Keratinocyte (primary cell): ENCODE measurements at regions not wholly inside any gene's neighbourhood (a gene's known extent, or its start where the extent isn't known, plus 50 kb on each side); places are given as distances from the start of the nearest gene placed in this dataset.

Experiments
- DNase-seq: peaks from one replicate; pipeline ENCODE4 v3.0.0-alpha.2; 2011; ENCODE audit warnings: low read depth, missing footprints, low spot score
- FAIRE-seq: peaks from 2 replicates; lab custom pipeline; 2011; peaks lifted over from hg19 to GRCh38; lab: Jason Lieb, UNC
- H2AFZ ChIP-seq: 2 replicates; pipeline ENCODE4 v1.6.0; 2012; ENCODE audit warnings: low read length, control low read depth, inconsistent platforms; ENCODE audit not compliant: control insufficient read depth
- H3K27ac ChIP-seq: 2 replicates; pipeline ENCODE4 v1.5.1; 2011; ENCODE audit warnings: low read length; ENCODE audit not compliant: control insufficient read depth, insufficient read depth
- H3K27me3 ChIP-seq: 3 replicates; pipeline ENCODE4 v1.6.0; 2011; ENCODE audit warnings: low read length; ENCODE audit not compliant: control insufficient read depth, insufficient read depth; ENCODE audit errors: extremely low read depth
- H3K36me3 ChIP-seq, 2 experiments: 2 replicates in 1 of 2; 3 replicates in 1 of 2; pipeline ENCODE4 v1.5.1; 2011; ENCODE audit warnings: low read length in 2 of 2, mild to moderate bottlenecking in 1 of 2; ENCODE audit not compliant: control insufficient read depth in 2 of 2, insufficient read depth in 2 of 2; ENCODE audit errors: extremely low read depth in 1 of 2
- H3K4me1 ChIP-seq: 3 replicates; pipeline ENCODE4 v1.5.1; 2011; ENCODE audit warnings: low read length; ENCODE audit not compliant: control insufficient read depth, insufficient read depth; ENCODE audit errors: extremely low read depth
- H3K4me2 ChIP-seq: 3 replicates; pipeline ENCODE4 v1.6.0; 2011; ENCODE audit warnings: low read depth, low read length; ENCODE audit not compliant: control insufficient read depth, insufficient read depth; ENCODE audit errors: extremely low read depth
- H3K4me3 ChIP-seq, 3 experiments: fragments of 200-600 bp in 1 of 3; sonication (generic) in 1 of 3; 2 replicates in 2 of 3; 3 replicates in 1 of 3; pipeline ENCODE4 v1.5.1; 2011 to 2016; ENCODE audit warnings: low read length in 3 of 3, mild to moderate bottlenecking in 3 of 3, control low read depth in 2 of 3, inconsistent platforms in 1 of 3, low read depth in 1 of 3, mixed read lengths in 1 of 3, mixed run types in 1 of 3, moderate library complexity in 1 of 3; ENCODE audit not compliant: control insufficient read depth in 2 of 3, insufficient read depth in 2 of 3; ENCODE audit errors: extremely low read depth in 1 of 3
- H3K79me2 ChIP-seq: 2 replicates; pipeline ENCODE4 v1.6.0; 2012; ENCODE audit warnings: low read length; ENCODE audit not compliant: control insufficient read depth, insufficient read depth
- H3K9ac ChIP-seq: 3 replicates; pipeline ENCODE4 v1.6.0; 2011; ENCODE audit warnings: low read length; ENCODE audit not compliant: control insufficient read depth, insufficient read depth; ENCODE audit errors: extremely low read depth
- H3K9me1 ChIP-seq: 3 replicates; pipeline ENCODE4 v1.6.0; 2011; ENCODE audit warnings: low read length; ENCODE audit not compliant: control insufficient read depth, insufficient read depth; ENCODE audit errors: extremely low read depth
- H3K9me3 ChIP-seq: 2 replicates; pipeline ENCODE4 v1.5.1; 2012; ENCODE audit warnings: low read depth, low read length; ENCODE audit not compliant: control insufficient read depth
- H4K20me1 ChIP-seq: 3 replicates; pipeline ENCODE4 v1.6.0; 2011; ENCODE audit warnings: low read length; ENCODE audit not compliant: control insufficient read depth, insufficient read depth; ENCODE audit errors: extremely low read depth
- EZH2 ChIP-seq: IDR thresholded peaks from one replicate; pipeline ENCODE4 v1.6.1; 2012; ENCODE audit warnings: inconsistent platforms, mild to moderate bottlenecking, low read length, moderate library complexity
- dilution Hi-C: fragments of 300-500 bp; cut with MboI; formaldehyde crosslinking; loops from one replicate; pipeline ENCODE4 v1.7.0; 2020; ENCODE audit warnings: low sequenced_read_pairs; ENCODE audit not compliant: extremely low pct_ligation_motif_present
- TF ChIP-seq, protein P1 (sequence below), 3 experiments: IDR thresholded peaks in 1 of 3; conservative IDR thresholded peaks in 1 of 3; optimal IDR thresholded peaks in 1 of 3; 2 replicates in 2 of 3; 3 replicates in 1 of 3; pipeline versions ENCODE3 to v1.5.1; 2011; ENCODE audit warnings: low read length in 3 of 3, mild to moderate bottlenecking in 3 of 3, moderate library complexity in 2 of 3, control low read depth in 1 of 3, inconsistent platforms in 1 of 3; ENCODE audit not compliant: insufficient read depth in 2 of 3; ENCODE audit errors: extremely low read depth in 1 of 3

DNA sequence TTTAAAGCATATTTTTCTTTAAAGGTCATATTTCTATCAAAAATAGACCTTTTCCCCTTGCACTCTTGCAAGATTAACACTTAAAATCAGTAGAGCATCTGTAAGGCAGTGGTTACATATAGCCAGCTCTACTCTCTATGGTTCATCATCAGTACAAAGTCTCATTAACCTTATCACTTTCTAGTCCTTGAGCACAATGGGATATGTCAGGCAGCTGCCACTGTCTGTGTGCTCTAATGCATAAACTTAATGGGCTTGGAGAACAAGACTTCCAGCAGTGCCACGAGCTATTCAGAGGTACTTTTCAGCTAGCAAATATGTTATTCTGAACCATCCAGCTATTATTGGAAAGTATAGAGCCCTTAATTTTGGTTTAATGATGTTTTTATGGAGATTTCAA lies 393.7 kb downstream of the GASK1B start:
- Histone ChIP-seq H3K27me3 (no peaks in the 10 kb centered on the region), H4K20me1 (no peaks in the 10 kb centered on the region), H3K9me1 (no peaks in the 10 kb centered on the region), H3K27ac (no peak overlapping the region), H3K4me3 (no peak overlapping the region), H3K79me2 (no peaks in the 10 kb centered on the region), H3K9ac (no peak overlapping the region), H2AFZ (no peak overlapping the region), H3K4me2 (no peak overlapping the region), H3K9me3 (no peaks in the 10 kb centered on the region), H3K36me3 (no peaks in the 10 kb centered on the region), H3K4me1 (no peaks in the 10 kb centered on the region)
- no peak for TF ChIP-seq EZH2
- TF ChIP-seq, protein P1, sequence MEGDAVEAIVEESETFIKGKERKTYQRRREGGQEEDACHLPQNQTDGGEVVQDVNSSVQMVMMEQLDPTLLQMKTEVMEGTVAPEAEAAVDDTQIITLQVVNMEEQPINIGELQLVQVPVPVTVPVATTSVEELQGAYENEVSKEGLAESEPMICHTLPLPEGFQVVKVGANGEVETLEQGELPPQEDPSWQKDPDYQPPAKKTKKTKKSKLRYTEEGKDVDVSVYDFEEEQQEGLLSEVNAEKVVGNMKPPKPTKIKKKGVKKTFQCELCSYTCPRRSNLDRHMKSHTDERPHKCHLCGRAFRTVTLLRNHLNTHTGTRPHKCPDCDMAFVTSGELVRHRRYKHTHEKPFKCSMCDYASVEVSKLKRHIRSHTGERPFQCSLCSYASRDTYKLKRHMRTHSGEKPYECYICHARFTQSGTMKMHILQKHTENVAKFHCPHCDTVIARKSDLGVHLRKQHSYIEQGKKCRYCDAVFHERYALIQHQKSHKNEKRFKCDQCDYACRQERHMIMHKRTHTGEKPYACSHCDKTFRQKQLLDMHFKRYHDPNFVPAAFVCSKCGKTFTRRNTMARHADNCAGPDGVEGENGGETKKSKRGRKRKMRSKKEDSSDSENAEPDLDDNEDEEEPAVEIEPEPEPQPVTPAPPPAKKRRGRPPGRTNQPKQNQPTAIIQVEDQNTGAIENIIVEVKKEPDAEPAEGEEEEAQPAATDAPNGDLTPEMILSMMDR (optimal IDR thresholded peaks at IDR 0.05 in 1 of 3, IDR thresholded peaks at IDR 0.05 in 1 of 3, conservative IDR thresholded peaks at IDR 0.05 in 1 of 3; ENCODE audit: extremely low read depth in 1 of 3, insufficient read depth in 2 of 3, low read length in 3 of 3), result no peak
- no peak for FAIRE-seq
- DNase-seq, result no peak
- dilution Hi-C loops, result no loop called here

- H3K9me3 ChIP-seq, result no peaks in the 10 kb centered on the region
- H3K4me1 ChIP-seq, result no peaks in the 10 kb centered on the region
- DNase-seq, result no peak
- H3K4me3 ChIP-seq, result no peak overlapping the region
- H3K4me2 ChIP-seq, result no peak overlapping the region
- H3K27me3 ChIP-seq, result no peaks in the 10 kb centered on the region
- H4K20me1 ChIP-seq, result no peaks in the 10 kb centered on the region
- dilution Hi-C loops, result no loop called here
- H3K36me3 ChIP-seq, result no peaks in the 10 kb centered on the region
- FAIRE-seq, result no peak
- no peak overlapping the region for H2AFZ ChIP-seq
- no peak overlapping the region for H3K9ac ChIP-seq
- no peaks in the 10 kb centered on the region for H3K9me1 ChIP-seq
- no peaks in the 10 kb centered on the region for H3K79me2 ChIP-seq
- TF ChIP-seq, protein P1 (optimal IDR thresholded peaks at IDR 0.05 in 1 of 3, IDR thresholded peaks at IDR 0.05 in 1 of 3, conservative IDR thresholded peaks at IDR 0.05 in 1 of 3; ENCODE audit: extremely low read depth in 1 of 3, insufficient read depth in 2 of 3, low read length in 3 of 3), result no peak
- TF ChIP-seq EZH2, result no peak
- H3K27ac ChIP-seq, result no peak overlapping the region
Measured at GRCh38 chr4:157776930-157777528, 395.8 kb downstream of the GASK1B start.
